Aorta (tissue), 5 donors: ENCODE measurements at regions not wholly inside any gene's neighbourhood (a gene's known extent, or its start where the extent isn't known, plus 50 kb on each side); places are given as distances from the start of the nearest gene placed in this dataset.

Experiments used
- ATAC-seq: fragments of 200-7000 bp; cut with Tn5 transposase; one replicate; pipeline ENCODE4 v1.9.1; 2022; ENCODE audit warnings: moderate library complexity; ENCODE audit not compliant: low FRiP score
- DNase-seq, 2 donors: peaks; one replicate each; pipeline ENCODE4 v3.0.0-alpha.2; 2020
- H3K27ac ChIP-seq, 2 donors: one replicate each; pipeline ENCODE4 v1.5.1; 2013; ENCODE audit warnings: low read length in 2 of 2, mild to moderate bottlenecking in 2 of 2, moderate library complexity in 2 of 2, control low read depth in 1 of 2, inconsistent platforms in 1 of 2, low read depth in 1 of 2
- H3K27me3 ChIP-seq, 2 donors: one replicate each; pipeline ENCODE4 v1.6.1; 2013; ENCODE audit warnings: control low read depth in 1 of 2, low read length in 1 of 2, mild to moderate bottlenecking in 1 of 2, moderate library complexity in 1 of 2; ENCODE audit not compliant: insufficient read depth in 2 of 2, control insufficient read depth in 1 of 2
- H3K36me3 ChIP-seq, 2 donors: one replicate each; pipeline ENCODE4 v1.6.1; 2013; ENCODE audit warnings: control low read depth in 1 of 2, low read length in 1 of 2, mild to moderate bottlenecking in 1 of 2; ENCODE audit not compliant: insufficient read depth in 2 of 2, control insufficient read depth in 1 of 2
- H3K4me1 ChIP-seq, 2 donors: one replicate each; pipeline ENCODE4 v1.6.1; 2013; ENCODE audit warnings: low read length in 2 of 2, control low read depth in 1 of 2, mild to moderate bottlenecking in 1 of 2, moderate library complexity in 1 of 2; ENCODE audit not compliant: insufficient read depth in 2 of 2, control insufficient read depth in 1 of 2
- H3K4me3 ChIP-seq, 2 donors: one replicate each; pipeline ENCODE4 v1.5.1; 2013; ENCODE audit warnings: low read length in 2 of 2, control low read depth in 1 of 2, mild to moderate bottlenecking in 1 of 2
- H3K9me3 ChIP-seq: one replicate; pipeline ENCODE4 v1.6.1; 2013; ENCODE audit warnings: mild to moderate bottlenecking, low read length; ENCODE audit not compliant: control insufficient read depth
- WGBS, 2 donors: extraction: QIAGEN DNeasy Blood & Tissue Kit; methylation state at CpG; one replicate each; pipeline ENCODE4 v1.1.7; 2013; 5-methylcytosine and 5-hydroxymethylcytosine counted together
- intact Hi-C, 2 donors: fragments of 100-400 bp; cut with DNase I; formaldehyde crosslinking; loops; one replicate each; pipeline versions ENCODE4 v1.14.2 to v1.15.0; 2022
- donor health status: healthy with polysubstance abuse.
- donor health status: Bipolar disorder and iron deficiency.
- donor health status: DM: no; HTN: no; CAD: no.
- donor health status: DM: no; HTN: no; CAD: no.
- donor health status: DM: yes; HTN: yes; CAD: no.

DNA sequence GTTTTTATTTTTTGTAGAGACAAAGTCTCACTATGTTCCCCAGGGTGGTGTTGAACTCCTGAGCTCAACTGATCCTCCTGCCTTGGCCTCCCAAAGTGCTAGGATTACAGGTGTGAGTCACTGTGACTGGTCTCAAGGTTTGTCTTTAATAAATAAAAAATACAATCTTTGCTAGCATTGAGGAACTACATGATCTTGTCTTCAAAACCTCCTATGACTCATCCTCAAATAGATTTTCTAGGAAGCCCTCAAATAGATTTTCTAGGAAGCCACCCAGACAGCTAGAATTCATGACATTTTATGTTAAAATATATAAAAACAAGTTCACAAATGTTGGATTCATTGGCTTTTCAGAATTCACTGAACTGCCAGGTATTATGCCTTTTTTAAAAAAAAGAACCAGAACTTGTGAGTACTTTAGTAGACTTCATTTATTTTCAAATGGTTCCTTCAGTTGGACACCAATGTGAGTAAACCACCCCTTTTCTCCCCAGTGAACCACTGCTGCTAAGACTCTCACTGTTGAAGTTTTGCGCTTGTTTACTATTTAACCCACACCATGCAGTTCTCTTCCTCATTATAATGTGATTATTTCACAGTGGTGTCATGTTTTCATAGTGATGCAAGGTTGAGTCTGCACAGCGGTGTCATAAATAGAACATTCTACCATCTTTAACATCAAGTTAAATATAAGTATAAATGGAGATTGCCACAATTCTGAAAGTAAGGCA lies 303.9 kb downstream of the CASP12 start:
- H3K36me3 ChIP-seq: no peaks in the 10 kb centered on the region
- no peak overlapping the region for H3K27ac ChIP-seq
- WGBS, 2 donors: 94 to 95% methylated on average over 2 of the region's 2 CpGs
- H3K27me3 ChIP-seq: no peaks in the 10 kb centered on the region
- no peaks in the 10 kb centered on the region for H3K9me3 ChIP-seq
- no peak for ATAC-seq
- H3K4me3 ChIP-seq: no peak overlapping the region
- no peak for DNase-seq
- H3K4me1 ChIP-seq: no peaks in the 10 kb centered on the region
- intact Hi-C loops: no loop called here

DNA sequence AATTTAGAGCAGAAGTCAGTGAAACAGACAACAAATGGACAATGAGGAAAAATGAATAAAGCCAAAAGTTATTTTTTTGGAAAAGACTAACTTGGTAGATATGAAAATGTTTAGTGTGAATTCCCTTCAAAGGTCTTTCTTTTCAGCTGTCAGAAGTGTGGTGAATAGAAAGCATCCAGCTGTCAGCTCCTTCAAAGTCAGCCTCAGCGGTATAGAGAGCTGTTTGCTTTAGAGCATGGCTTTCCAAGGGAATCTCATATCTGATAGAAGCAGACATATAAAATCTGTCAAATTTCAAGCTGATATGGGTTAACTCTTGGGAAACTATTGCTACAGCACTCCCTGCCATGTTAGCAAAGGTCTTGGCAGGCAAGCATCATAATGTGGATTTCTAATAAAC lies 309.3 kb downstream of the CASP12 start:
- Histone ChIP-seq H3K36me3 (no peaks in the 10 kb centered on the region), H3K4me3 (no peak overlapping the region), H3K4me1 (no peaks in the 10 kb centered on the region), H3K27ac (no peak overlapping the region), H3K27me3 (no peaks in the 10 kb centered on the region), H3K9me3 (no peaks in the 10 kb centered on the region)
- WGBS, 2 donors: 25 to 32% methylated on average over 1 of the region's 1 CpG
- ATAC-seq (no peak), DNase-seq (no peak)
- intact Hi-C loops: no loop called here

DNA sequence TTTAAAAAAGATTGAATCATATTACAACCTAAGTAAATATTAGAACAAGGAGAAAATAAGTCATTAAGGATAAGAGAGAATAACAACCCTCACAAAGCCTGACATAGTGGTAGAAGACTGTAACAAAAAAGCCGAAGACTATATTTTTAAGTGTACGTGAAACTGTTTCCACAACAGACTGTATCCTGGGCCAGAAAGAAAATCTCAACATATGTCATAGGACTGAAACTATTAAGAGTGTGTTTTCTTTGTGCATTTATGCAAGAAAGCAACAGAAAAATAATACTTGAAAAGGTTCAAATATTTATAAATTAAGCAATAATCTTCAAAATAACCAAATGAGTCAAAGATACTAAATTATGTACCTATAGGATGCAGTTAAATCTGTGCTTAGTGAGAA lies 309.8 kb downstream of the CASP12 start:
- 62 to 79% methylated on average over 2 of the region's 2 CpGs for WGBS, 2 donors
- ATAC-seq (no peak), DNase-seq (no peak)
- intact Hi-C loops: no loop called here
- Histone ChIP-seq H3K4me1 (no peaks in the 10 kb centered on the region), H3K36me3 (no peaks in the 10 kb centered on the region), H3K4me3 (no peak overlapping the region), H3K27me3 (no peaks in the 10 kb centered on the region), H3K9me3 (no peaks in the 10 kb centered on the region), H3K27ac (no peak overlapping the region)

DNA sequence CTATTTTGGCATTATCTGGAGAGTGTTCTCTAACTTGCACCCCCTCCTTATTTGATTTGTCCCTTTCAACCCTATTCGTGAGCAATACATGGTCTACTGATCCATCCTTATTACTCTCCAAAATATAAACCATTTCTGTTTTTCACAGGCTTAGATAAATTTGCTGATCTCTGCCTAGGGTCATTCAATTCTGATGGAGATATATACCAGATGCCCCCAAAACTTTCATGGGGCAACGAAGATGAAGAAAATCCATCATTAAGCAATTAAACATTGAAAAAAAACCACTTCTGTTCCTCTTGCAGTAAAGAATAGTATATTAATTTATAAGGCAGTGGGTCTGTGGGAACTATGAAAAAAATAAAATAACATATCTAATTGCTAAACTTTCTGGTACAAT lies 313.4 kb downstream of the CASP12 start:
- no peak for ATAC-seq
- no peaks in the 10 kb centered on the region for H3K27me3 ChIP-seq
- intact Hi-C loops: no loop called here
- no peaks in the 10 kb centered on the region for H3K9me3 ChIP-seq
- H3K4me1 ChIP-seq: no peaks in the 10 kb centered on the region
- no peak overlapping the region for H3K27ac ChIP-seq
- H3K36me3 ChIP-seq: no peaks in the 10 kb centered on the region
- WGBS, 2 donors: 73 to 75% methylated on average over 2 of the region's 2 CpGs
- no peak for DNase-seq
- no peak overlapping the region for H3K4me3 ChIP-seq

DNA sequence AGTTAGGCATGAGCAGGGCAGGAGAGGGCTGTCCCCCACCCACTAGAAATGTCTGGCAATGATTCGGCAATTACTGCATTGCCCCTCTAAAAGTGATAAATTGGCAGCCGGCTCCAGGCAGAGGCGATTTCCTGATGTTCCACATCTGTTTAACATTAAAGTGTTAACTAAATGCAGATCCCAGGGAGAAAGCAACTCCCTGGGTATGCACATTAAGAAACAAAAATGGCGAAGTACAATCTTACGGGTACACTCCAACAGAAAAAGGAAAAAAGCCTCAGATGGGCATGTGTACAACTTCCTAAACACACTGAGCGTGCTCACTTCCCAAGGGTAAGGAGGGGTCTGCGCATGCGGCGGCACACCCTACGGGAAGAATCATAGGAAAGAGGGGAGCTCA lies 314.4 kb downstream of the CASP12 start:
- no peaks in the 10 kb centered on the region for H3K9me3 ChIP-seq
- ATAC-seq (no peak), DNase-seq (no peak)
- H3K27ac ChIP-seq: no peak overlapping the region
- no peaks in the 10 kb centered on the region for H3K4me1 ChIP-seq
- no peaks in the 10 kb centered on the region for H3K27me3 ChIP-seq
- no peak overlapping the region for H3K4me3 ChIP-seq
- 52 to 62% methylated on average over 10 of the region's 10 CpGs for WGBS, 2 donors
- intact Hi-C loops: no loop called here
- H3K36me3 ChIP-seq: no peaks in the 10 kb centered on the region

DNA sequence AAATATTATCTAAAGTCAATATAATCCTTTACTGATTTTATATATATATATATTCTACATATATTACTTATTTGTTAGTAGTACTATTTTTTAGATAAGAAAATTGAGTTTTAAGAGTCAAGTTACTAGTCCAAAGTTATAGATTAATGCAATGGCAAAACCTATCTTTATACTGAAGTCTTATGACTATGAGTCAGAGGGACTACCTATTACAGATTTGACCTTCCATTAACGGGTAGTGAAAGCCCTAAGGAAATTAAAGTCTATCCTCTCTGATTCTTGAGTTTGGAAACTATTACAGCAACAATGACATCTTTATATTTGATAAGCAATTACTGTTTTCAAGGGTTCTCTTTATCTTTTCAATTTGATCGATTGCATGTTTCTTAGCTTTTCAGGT lies 315.8 kb downstream of the CASP12 start:
- Histone ChIP-seq H3K36me3 (no peaks in the 10 kb centered on the region), H3K4me1 (no peaks in the 10 kb centered on the region), H3K27me3 (no peaks in the 10 kb centered on the region), H3K27ac (no peak overlapping the region), H3K4me3 (no peak overlapping the region), H3K9me3 (no peaks in the 10 kb centered on the region)
- ATAC-seq (no peak), DNase-seq (no peak)
- 89 to 93% methylated on average over 2 of the region's 2 CpGs for WGBS, 2 donors
- intact Hi-C loops: no loop called here

DNA sequence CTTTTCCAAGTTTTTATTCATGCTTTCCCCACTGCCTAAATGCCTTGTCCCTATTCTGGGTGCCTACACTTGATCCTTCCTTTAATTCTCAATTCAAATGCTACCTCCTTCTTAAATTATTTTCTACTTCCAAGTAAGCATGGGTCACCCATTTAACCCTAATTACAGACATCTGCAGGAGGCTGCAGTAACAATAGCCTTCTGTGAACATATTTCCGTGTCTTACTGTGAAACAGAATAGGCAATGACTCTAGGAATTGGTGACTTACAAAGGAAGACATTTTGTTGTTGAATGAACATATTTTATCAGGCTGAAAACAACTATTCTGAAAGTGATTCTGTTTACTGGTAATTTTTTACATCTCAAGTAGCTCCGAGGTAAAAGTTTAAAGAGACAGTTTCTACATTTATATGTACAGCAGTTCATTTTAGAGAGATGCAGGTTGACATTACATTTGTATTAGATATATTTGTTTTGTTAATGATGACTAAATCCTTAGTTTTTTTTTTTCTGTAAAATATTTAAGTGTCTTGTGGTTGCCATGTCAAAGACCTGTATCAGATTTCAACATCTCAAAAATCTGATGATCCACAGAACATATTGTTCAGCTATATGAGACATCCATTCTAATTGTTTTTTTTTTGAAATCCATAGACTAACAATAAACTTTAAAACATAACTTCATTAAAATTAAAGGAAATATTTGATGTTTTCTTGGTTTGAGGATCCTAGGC lies 316.8 kb downstream of the CASP12 start:
- Histone ChIP-seq H3K27ac (no peak overlapping the region), H3K4me3 (no peak overlapping the region), H3K36me3 (no peaks in the 10 kb centered on the region), H3K27me3 (no peaks in the 10 kb centered on the region), H3K9me3 (no peaks in the 10 kb centered on the region), H3K4me1 (no peaks in the 10 kb centered on the region)
- intact Hi-C loops: no loop called here
- ATAC-seq (no peak), DNase-seq (no peak)
- 60 to 73% methylated on average over 2 of the region's 2 CpGs for WGBS, 2 donors

DNA sequence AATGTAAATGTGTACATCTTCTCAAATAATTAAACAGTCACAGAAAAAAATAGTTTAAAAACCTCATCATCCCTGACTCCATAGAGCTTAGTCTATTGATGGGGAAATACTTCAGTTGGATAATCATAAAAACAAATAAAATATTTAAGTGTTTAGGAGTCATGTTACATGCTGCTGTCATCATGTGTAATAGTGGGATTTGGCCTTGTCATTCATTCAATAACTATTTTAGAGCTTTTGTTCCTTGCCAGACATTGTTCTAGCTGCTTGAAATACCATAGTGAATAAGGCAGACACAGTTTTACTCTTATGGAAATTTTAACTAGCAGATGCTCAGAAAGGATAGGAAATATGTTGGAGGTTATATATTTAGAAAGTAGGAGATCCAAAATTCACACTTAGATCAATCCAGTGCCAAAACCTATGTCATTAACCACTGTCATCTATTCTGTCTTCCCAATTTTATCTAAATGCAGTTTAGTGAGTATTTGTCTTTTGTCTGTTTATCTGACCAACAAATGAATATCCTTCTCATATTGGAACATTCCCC lies 324.7 kb downstream of the CASP12 start:
- ATAC-seq (no peak), DNase-seq (no peak)
- H3K9me3 ChIP-seq: no peaks in the 10 kb centered on the region
- H3K4me1 ChIP-seq: no peaks in the 10 kb centered on the region
- intact Hi-C loops: no loop called here
- no peak overlapping the region for H3K27ac ChIP-seq
- no peak overlapping the region for H3K4me3 ChIP-seq
- H3K36me3 ChIP-seq: no peaks in the 10 kb centered on the region
- no peaks in the 10 kb centered on the region for H3K27me3 ChIP-seq

DNA sequence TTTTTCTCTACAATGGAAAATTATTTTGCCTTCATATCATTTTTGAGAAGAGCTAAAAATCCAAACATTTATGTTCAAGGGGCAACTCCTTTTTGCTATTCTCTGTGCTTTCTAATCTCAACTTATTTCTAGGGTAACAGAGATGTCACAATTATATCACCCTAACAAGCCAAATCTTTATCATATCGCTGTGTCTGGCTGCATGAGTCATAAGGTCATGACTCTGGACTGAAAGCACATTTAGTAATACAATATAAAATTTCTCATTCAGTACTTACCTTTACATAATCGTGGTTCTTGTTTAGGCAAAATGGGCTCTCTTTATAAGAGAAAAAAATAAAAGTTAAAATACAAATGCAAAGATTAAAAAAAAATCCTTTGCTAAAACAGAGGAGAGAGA lies 326.0 kb downstream of the CASP12 start:
- intact Hi-C loops: no loop called here
- Histone ChIP-seq H3K9me3 (no peaks in the 10 kb centered on the region), H3K27ac (no peak overlapping the region), H3K36me3 (no peaks in the 10 kb centered on the region), H3K4me3 (no peak overlapping the region), H3K27me3 (no peaks in the 10 kb centered on the region), H3K4me1 (no peaks in the 10 kb centered on the region)
- WGBS, 2 donors: 64 to 73% methylated on average over 2 of the region's 2 CpGs
- DNase-seq: no peak
- ATAC-seq: no peak
